Activated CD4-positive, alpha-beta T cell treated with anti-CD3 and anti-CD28 coated beads for 36 hours (primary cell): ENCODE measurements at regions not wholly inside any gene's neighbourhood (a gene's known extent, or its start where the extent isn't known, plus 50 kb on each side); places are given as distances from the start of the nearest gene placed in this dataset.
"Not testable (repeated sequence)": the region's sequence is repeated elsewhere in the genome, so short reads cannot be mapped to it uniquely, and the experiment has no call there.

ENCODE experiments used
- ATAC-seq: fragments of 200-7000 bp; cut with Tn5 transposase; one replicate; pipeline ENCODE4 v1.10.0; 2021; ENCODE audit warnings: mild to moderate bottlenecking, moderate library complexity
- CTCF ChIA-PET: fragments of 350-600 bp; sonication (Branson Sonifier 250); formaldehyde crosslinking; loops from one replicate; lab custom pipeline; 2021; ENCODE audit warnings: antibody characterized with exemption; lab: Charles Lee
- POLR2A ChIA-PET: fragments of 350-600 bp; sonication (Branson Sonifier 250); formaldehyde crosslinking; loops from one replicate; lab custom pipeline; 2021; ENCODE audit warnings: antibody characterized with exemption, inconsistent platforms; lab: Charles Lee
- DNase-seq: peaks from one replicate; pipeline ENCODE4 v3.0.0-alpha.2; 2020
- H3K27ac Mint-ChIP-seq: one replicate; pipeline ENCODE4 v1.8.0; 2021; ENCODE audit warnings: mixed read lengths
- H3K27me3 Mint-ChIP-seq: one replicate; pipeline ENCODE4 v1.8.0; 2021; ENCODE audit warnings: mixed read lengths
- H3K36me3 Mint-ChIP-seq: one replicate; pipeline ENCODE4 v1.8.0; 2021; ENCODE audit warnings: low read depth, mixed read lengths
- H3K4me1 Mint-ChIP-seq: one replicate; pipeline ENCODE4 v1.8.0; 2021; ENCODE audit warnings: mixed read lengths
- H3K4me3 Mint-ChIP-seq: one replicate; pipeline ENCODE4 v1.8.0; 2021; ENCODE audit warnings: mild to moderate bottlenecking, moderate library complexity, mixed read lengths
- H3K9me3 Mint-ChIP-seq: one replicate; pipeline ENCODE4 v1.8.0; 2021; ENCODE audit warnings: low read depth, mixed read lengths
- intact Hi-C, 2 experiments: fragments of 100-400 bp; cut with DNase I in 1 of 2; cut with micrococcal nuclease in 1 of 2; formaldehyde crosslinking; loops; one replicate each; pipeline versions ENCODE4 v1.14.2 to v1.15.1; 2022 to 2024; cut with DNase I, micrococcal nuclease

GRCh38 chr12:107179871-107180270 is 86.5 kb upstream of the CRY1 start:
- H3K36me3 Mint-ChIP-seq, result no peaks in the 10 kb centered on the region
- ATAC-seq (no peak), DNase-seq (no peak)
- H3K27ac Mint-ChIP-seq, result no peak overlapping the region
- intact Hi-C loops, result no loop called here
- peaks cover 5% of the 10 kb centered on the region for H3K27me3 Mint-ChIP-seq
- ChIA-PET POLR2A (no interaction called here), CTCF (no interaction called here)
- no peak overlapping the region for H3K4me3 Mint-ChIP-seq
- peaks cover 6% of the 10 kb centered on the region for H3K4me1 Mint-ChIP-seq
- no peaks in the 10 kb centered on the region for H3K9me3 Mint-ChIP-seq

GRCh38 chr12:107180272-107180671 is 86.9 kb upstream of the CRY1 start:
- H3K36me3 Mint-ChIP-seq, result no peaks in the 10 kb centered on the region
- ChIA-PET POLR2A (no interaction called here), CTCF (no interaction called here)
- no peak for DNase-seq
- H3K27me3 Mint-ChIP-seq, result peaks cover 5% of the 10 kb centered on the region
- intact Hi-C loops, result no loop called here
- H3K4me3 Mint-ChIP-seq, result no peak overlapping the region
- ATAC-seq, result no peak
- no peak overlapping the region for H3K27ac Mint-ChIP-seq
- H3K4me1 Mint-ChIP-seq, result peaks cover 6% of the 10 kb centered on the region
- H3K9me3 Mint-ChIP-seq, result no peaks in the 10 kb centered on the region

GRCh38 chr12:107184359-107184930 is 91.1 kb upstream of the CRY1 start:
- DNase-seq (no peak), ATAC-seq (no peak)
- Mint-ChIP-seq H3K27ac (no peak overlapping the region), H3K4me3 (no peak overlapping the region), H3K9me3 (no peaks in the 10 kb centered on the region), H3K36me3 (no peaks in the 10 kb centered on the region), H3K4me1 (no peaks in the 10 kb centered on the region), H3K27me3 (peaks cover 9% of the 10 kb centered on the region)
- CTCF ChIA-PET, result interaction anchor here (1.3 kb wide), 1 partner anchor 11 kb away, joined by 3 read pairs; no protein-coding TSS in a partner anchor
- POLR2A ChIA-PET, result no interaction called here
- intact Hi-C loops, result no loop called here

- intact Hi-C loops, result no loop called here
- CTCF ChIA-PET, result no interaction called here
- H3K4me1 Mint-ChIP-seq, result peaks cover 3% of the 10 kb centered on the region
- no peaks in the 10 kb centered on the region for H3K9me3 Mint-ChIP-seq
- POLR2A ChIA-PET, result no interaction called here
- peaks cover 6% of the 10 kb centered on the region for H3K27me3 Mint-ChIP-seq
- DNase-seq (no peak), ATAC-seq (no peak)
- H3K27ac Mint-ChIP-seq, result no peak overlapping the region
- H3K36me3 Mint-ChIP-seq, result no peaks in the 10 kb centered on the region
- no peak overlapping the region for H3K4me3 Mint-ChIP-seq
Measured at GRCh38 chr12:107196681-107197080, 103.3 kb upstream of the CRY1 start.

GRCh38 chr12:107200394-107200793 is 107.0 kb upstream of the CRY1 start:
- H3K36me3 Mint-ChIP-seq, result no peaks in the 10 kb centered on the region
- ATAC-seq (peak; percentile 92), DNase-seq (peak; percentile 14)
- ChIA-PET CTCF (no interaction called here), POLR2A (no interaction called here)
- no peak overlapping the region for H3K27ac Mint-ChIP-seq
- H3K9me3 Mint-ChIP-seq, result no peaks in the 10 kb centered on the region
- no peak overlapping the region for H3K4me3 Mint-ChIP-seq
- H3K4me1 Mint-ChIP-seq, result peaks cover 3% of the 10 kb centered on the region
- intact Hi-C loops, result no loop called here
- peaks cover 6% of the 10 kb centered on the region for H3K27me3 Mint-ChIP-seq

- no peak for DNase-seq
- ChIA-PET POLR2A (no interaction called here), CTCF (no interaction called here)
- no peaks in the 10 kb centered on the region for H3K4me1 Mint-ChIP-seq
- H3K36me3 Mint-ChIP-seq, result no peaks in the 10 kb centered on the region
- H3K9me3 Mint-ChIP-seq, result no peaks in the 10 kb centered on the region
- H3K4me3 Mint-ChIP-seq, result no peak overlapping the region
- peaks cover 5% of the 10 kb centered on the region for H3K27me3 Mint-ChIP-seq
- no peak overlapping the region for H3K27ac Mint-ChIP-seq
- ATAC-seq, result no peak
- intact Hi-C loops, result no loop called here
Measured at GRCh38 chr12:107207931-107208525, 114.7 kb upstream of the CRY1 start.

- H3K4me1 Mint-ChIP-seq, ATAC-seq, H3K27ac Mint-ChIP-seq, H3K36me3 Mint-ChIP-seq, H3K4me3 Mint-ChIP-seq, CTCF ChIA-PET, DNase-seq, intact Hi-C loops, H3K27me3 Mint-ChIP-seq, H3K9me3 Mint-ChIP-seq, POLR2A ChIA-PET: not testable (repeated sequence)
Measured at GRCh38 chr12:107209700-107210099, 116.4 kb upstream of the CRY1 start.

- intact Hi-C loops, result not testable (repeated sequence)
Measured at GRCh38 chr12:107214373-107214773, 121.0 kb upstream of the CRY1 start.

GRCh38 chr12:107216411-107216810 is 123.1 kb upstream of the CRY1 start:
- CTCF ChIA-PET, result interaction anchor here (1.0 kb wide), 1 partner anchor 85 kb away, joined by 3 read pairs; no protein-coding TSS in a partner anchor
- POLR2A ChIA-PET, ATAC-seq, intact Hi-C loops, H3K27ac Mint-ChIP-seq, H3K4me1 Mint-ChIP-seq, H3K4me3 Mint-ChIP-seq, H3K9me3 Mint-ChIP-seq, DNase-seq, H3K36me3 Mint-ChIP-seq: not testable (repeated sequence)
- H3K27me3 Mint-ChIP-seq, result peaks cover 13% of the 10 kb centered on the region

More at GRCh38 chr12:107214373-107214773, 121.0 kb upstream of the CRY1 start:
- peak; percentile 90 for ATAC-seq
- H3K27ac Mint-ChIP-seq, H3K9me3 Mint-ChIP-seq, POLR2A ChIA-PET, H3K4me3 Mint-ChIP-seq, CTCF ChIA-PET, H3K4me1 Mint-ChIP-seq, H3K36me3 Mint-ChIP-seq: not testable (repeated sequence)
- peak; percentile 40 for DNase-seq
- H3K27me3 Mint-ChIP-seq, result peaks cover 10% of the 10 kb centered on the region

- H3K36me3 Mint-ChIP-seq, result no peaks in the 10 kb centered on the region
- H3K9me3 Mint-ChIP-seq, result peaks cover 2% of the 10 kb centered on the region
- H3K27me3 Mint-ChIP-seq, result peaks cover 18% of the 10 kb centered on the region
Measured at GRCh38 chr12:107219301-107219700, 126.0 kb upstream of the CRY1 start.

GRCh38 chr12:107221913-107222312 is 128.6 kb upstream of the CRY1 start:
- CTCF ChIA-PET, result interaction anchor here (0.6 kb wide), 1 partner anchor 24 kb away, joined by 3 read pairs; no protein-coding TSS in a partner anchor
- Mint-ChIP-seq H3K9me3 (peaks cover 2% of the 10 kb centered on the region), H3K4me1 (no peaks in the 10 kb centered on the region), H3K36me3 (no peaks in the 10 kb centered on the region), H3K27me3 (peaks cover 18% of the 10 kb centered on the region), H3K27ac (no peak overlapping the region), H3K4me3 (no peak overlapping the region)
- no peak for DNase-seq
- POLR2A ChIA-PET, result no interaction called here
- ATAC-seq, result peak; percentile 60
- intact Hi-C loops, result loop anchor here in 1 of 2 experiments (5.0 kb wide), 1 partner anchor 385 kb away; no protein-coding TSS in a partner anchor

More at GRCh38 chr12:107219301-107219700, 126.0 kb upstream of the CRY1 start:
- ATAC-seq, result no peak
- intact Hi-C loops, result no loop called here
- no peak overlapping the region for H3K27ac Mint-ChIP-seq
- CTCF ChIA-PET, result no interaction called here
- peaks cover 3% of the 10 kb centered on the region for H3K4me1 Mint-ChIP-seq
- DNase-seq, result no peak
- H3K4me3 Mint-ChIP-seq, result no peak overlapping the region
- POLR2A ChIA-PET, result no interaction called here

GRCh38 chr12:107223821-107224220 is 130.5 kb upstream of the CRY1 start:
- CTCF ChIA-PET, result interaction anchor here (0.6 to 0.8 kb wide), 2 partner anchors 10 to 966 kb away, joined by 3 to 5 read pairs; no protein-coding TSS in a partner anchor
- Mint-ChIP-seq H3K9me3 (no peaks in the 10 kb centered on the region), H3K27ac (no peak overlapping the region), H3K4me3 (no peak overlapping the region), H3K27me3 (peaks cover 16% of the 10 kb centered on the region), H3K36me3 (no peaks in the 10 kb centered on the region), H3K4me1 (no peaks in the 10 kb centered on the region)
- DNase-seq (no peak), ATAC-seq (no peak)
- intact Hi-C loops, result loop anchor here in 1 of 2 experiments (5.0 kb wide), 1 partner anchor 383 kb away; no protein-coding TSS in a partner anchor
- POLR2A ChIA-PET, result no interaction called here
